HG02885 (cell line): ENCODE measurements at regions not wholly inside any gene's neighbourhood (a gene's known extent, or its start where the extent isn't known, plus 50 kb on each side); places are given as distances from the start of the nearest gene placed in this dataset.
"Not testable (repeated sequence)": the region's sequence is repeated elsewhere in the genome, so short reads cannot be mapped to it uniquely, and the experiment has no call there.

Source experiments
- ATAC-seq: cut with Tn5 transposase; IDR thresholded peaks from one replicate; pipeline ENCODE4 v1.9.1; 2021; ENCODE audit warnings: mild to moderate bottlenecking; ENCODE audit not compliant: unreplicated experiment, poor library complexity

DNA sequence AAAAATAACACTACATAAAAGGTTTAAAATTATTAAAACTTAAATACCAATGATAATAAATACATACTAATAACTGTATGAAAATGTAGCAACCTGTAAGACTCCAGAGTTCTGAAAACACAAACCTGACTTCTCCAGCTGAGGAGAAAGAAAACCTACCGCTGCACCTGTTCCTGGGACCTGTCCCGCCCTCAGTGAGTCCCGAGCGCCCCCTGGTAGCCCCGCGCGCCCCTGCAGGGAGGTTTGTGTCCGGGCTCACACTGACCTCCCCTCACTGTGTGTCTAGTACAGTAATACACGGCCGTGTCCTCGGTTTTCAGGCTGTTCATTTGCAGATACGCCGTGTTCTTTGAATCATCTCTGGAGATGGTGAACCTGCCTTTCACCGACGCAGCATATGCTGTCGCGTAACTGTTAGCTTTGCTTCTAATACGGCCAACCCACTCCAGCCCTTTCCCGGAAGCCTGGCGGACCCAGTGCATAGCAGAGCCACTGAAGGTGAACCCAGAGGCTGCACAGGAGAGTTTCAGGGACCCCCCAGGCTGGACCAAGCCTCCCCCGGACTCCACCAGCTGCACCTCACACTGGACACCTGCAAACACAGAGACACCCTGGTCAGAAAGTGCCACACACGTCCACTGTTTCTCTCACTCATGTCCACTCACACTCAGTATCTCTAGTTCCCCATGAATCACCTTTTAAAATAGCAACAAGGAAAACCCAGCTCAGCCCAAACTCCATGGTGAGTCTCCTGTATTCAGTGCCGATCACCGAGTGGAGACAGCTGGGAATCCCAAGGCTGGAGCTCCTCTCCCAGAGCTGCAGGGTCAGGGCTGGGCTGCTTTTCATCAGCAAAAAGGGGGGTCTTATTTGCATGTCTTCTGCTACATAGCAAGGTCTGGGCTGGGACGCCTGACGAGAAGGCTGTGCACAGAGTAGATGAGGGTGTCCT, 1276.3 kb downstream of the TMEM121 start:
- ATAC-seq: no peak

DNA sequence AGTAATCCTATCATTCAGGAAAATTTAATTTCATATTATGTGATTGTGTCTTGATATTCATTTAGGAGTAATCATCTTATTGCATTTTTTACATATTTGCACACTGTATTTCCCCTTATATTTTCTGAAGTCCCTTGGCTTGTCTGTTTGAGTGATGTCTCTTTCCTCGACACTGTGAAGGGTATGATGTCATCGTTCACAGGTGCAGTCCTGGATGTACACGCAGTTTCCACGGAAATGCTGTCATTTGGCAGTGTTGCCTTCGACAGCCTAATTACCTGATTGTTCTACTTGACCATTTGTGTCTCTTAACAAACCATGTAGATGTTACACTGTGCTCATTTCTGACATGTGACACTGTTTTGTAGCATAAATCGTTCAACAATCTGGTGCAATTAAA, 1277.0 kb downstream of the TMEM121 start:
- no peak for ATAC-seq

DNA sequence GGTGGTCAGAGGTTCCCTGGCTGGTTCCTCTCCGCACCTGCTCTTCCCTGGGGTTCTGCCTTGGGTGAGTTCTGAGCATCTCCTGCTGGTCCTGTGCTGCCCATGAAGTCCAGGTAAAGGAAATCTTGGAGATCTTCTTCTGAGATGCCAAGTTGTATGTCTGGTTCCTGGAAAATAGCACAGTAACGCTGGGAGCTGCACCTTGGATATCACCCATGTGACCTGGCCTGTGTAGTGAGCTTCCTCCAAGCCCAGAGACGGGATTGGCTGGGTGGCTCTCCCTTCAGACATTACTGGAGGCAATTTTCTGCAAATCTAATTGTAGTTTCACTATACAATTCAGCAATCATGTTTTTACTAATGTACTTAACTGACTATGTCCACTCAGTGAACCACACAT, 1281.1 kb downstream of the TMEM121 start:
- no peak for ATAC-seq

DNA sequence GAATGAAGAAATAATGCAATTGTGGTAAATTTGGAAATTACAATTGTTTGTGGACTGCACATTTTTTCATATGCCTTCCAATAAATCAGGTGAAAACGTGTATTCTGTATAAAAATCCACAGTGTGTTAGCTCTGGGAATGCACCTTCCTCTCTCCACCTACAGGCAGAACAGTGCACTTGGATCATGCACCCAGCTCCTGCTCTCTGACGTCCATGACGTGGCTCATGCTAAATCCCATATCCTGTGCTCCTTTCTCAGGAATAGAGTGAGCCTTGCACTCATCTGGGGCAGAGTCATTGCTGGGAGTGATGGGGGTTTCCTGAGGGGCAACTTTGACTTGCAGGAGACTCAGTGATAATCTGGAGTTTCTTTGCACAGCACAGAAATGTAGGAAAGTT, 1282.1 kb downstream of the TMEM121 start:
- ATAC-seq: no peak

DNA sequence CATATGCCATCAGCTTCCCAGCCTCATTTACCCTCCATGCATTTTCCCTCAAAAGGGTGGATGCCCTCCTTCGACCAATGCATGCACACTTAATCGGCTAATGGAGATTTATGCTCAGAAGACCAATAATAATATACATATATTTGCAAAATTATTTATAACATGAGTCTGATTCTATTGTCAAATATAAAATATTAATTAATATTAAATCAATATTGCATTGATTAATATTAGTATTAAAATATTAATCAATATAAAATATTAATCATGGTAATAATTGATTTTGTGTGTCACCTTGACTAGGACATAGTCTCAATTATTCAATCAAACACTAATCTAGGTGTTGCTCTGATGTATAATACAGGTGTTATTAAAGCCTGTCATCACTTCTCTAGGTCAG, 1282.5 kb downstream of the TMEM121 start:
- ATAC-seq: no peak

DNA sequence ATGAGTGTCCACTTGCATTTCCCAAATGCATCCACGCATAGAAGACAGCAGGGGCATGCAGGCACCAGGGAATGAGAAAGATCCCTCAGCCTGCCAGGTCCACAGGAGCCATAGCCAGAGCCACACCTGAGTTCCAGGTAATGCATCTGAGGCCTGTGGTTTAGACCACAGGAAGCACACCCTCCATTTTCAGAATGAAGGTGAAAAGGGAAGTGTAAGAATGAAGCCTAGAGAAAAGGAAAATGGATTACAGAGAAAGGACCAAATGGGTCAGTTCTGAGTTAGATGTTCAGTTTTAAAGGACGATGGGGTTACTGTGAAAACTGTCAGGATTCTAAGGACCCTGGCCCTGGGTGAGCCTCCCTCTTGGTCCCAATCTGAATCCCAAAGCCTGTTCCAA, 1283.2 kb downstream of the TMEM121 start:
- ATAC-seq: no peak

DNA sequence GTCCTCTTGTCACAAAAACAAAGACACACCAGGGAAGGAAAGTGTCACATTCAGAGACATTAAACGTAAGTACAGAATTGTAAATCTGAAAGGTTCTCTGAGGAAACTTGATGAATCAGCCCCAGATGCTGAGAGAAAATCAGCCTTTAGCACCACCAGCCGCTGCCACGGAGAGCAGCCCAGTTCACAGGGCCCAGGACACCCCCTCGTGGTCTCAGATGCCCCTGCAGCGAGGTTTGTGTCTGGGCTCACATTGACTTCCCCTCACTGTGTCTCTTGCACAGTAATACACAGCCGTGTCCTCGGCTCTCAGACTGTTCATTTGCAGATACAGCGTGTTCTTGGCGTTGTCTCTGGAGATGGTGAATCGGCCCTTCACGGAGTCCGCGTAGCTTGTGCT, 1283.8 kb downstream of the TMEM121 start:
- not testable (repeated sequence) for ATAC-seq

DNA sequence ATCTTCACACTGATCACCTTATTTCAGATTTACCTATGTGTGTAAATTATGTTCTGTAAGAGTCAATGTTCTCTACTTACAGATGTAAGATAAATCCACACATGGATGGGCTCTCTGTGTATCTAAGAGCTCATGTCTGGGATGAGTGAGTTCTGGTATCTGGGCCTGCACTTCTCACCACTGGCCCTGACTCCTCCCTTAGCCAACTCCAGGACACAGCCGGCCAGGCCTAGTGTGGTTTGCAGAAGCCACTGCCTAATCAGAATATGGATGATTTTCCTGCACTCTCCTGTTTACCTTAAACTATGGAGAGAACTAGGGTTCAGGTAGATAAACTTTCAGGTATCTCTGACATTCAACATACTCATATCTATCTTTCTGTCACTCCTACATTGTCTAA, 1284.8 kb downstream of the TMEM121 start:
- no peak for ATAC-seq

DNA sequence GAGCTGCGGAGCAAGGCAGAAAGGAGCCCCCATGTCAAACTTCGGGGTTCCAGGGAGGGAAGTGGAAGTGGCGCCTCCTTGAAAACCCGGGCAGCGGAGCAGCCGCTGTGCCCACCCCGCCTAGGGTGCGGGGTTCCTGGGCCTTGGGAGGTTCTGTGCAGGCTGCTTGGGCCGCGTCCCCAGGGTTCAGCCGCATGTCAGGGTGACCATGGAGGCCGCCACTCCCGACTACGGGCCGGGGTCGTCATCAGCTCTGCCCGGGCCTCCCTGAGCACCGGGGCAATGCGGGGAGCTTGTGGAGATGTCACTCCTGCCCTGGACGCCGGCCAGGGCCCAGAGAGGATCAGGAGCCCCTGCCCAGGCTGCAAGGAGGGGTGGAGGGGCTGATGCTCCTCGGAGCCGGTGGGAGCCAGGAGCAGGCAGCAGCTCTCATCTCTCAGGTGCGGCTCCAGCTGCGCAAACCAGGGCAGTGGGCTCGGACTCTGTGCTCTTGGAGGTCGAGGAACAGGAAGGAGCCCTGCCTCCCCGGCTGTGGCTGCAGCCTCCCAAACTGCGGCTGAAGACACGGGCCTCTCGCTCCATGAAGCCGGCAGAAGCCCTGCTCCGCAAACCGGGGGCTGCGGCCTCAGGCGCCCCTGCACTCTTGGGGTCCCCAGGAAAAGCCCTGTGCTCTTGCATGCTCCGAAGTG, 1286.5 kb downstream of the TMEM121 start:
- no peak for ATAC-seq

DNA sequence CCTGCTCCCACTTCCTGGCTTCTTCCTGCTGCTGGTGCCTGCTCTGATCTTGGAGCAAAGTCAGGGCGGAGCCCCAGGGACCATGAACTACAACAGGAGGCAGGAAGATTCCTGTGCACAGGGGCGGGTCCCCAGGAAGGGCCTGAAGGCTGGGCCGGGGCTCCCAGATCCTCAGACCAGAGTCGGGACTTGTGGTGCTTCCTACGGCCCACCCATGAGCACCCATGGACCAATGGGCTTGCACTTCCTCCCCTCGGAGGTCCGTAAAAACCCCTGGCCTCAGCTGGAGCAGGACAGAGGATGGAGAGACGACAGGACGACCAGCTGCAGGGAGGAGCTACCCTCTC, 1287.1 kb downstream of the TMEM121 start:
- no peak for ATAC-seq

DNA sequence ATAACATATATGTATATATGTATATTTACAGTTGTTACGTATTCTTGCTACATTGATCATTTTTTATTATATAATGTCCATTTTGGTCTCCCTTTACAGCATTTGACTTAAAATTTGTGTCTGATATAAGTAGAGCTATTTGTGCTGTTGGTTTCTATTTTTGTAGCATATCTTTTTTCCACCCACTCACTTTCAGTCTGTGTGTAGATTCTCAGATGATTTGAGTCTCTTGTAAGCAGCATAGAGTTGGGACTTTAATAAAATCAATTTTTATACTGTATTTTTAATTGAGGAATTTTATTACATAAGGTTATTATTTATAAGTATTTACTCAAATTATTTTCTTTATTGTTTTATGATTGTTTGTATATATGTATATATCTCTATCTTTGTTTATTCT, 1293.7 kb downstream of the TMEM121 start:
- ATAC-seq: no peak

DNA sequence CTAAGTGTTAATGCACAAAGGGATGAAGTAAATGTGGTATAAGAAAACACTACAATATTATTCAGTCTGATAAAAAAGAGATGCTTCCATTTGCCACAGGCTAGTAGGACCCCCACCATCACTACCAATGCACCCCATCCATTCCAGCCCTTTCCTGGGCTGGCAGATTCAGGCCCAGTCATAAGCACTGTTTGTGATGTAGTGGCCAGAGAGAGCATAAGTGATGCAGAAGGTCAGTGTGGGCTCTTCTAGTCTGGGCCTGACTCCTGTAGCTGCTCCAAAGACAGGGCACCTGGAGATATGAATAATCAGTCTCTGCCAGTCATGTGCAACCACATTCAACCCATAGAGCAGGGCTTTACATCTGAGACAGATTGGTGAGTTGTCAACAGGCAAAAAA, 1294.7 kb downstream of the TMEM121 start:
- no peak for ATAC-seq

DNA sequence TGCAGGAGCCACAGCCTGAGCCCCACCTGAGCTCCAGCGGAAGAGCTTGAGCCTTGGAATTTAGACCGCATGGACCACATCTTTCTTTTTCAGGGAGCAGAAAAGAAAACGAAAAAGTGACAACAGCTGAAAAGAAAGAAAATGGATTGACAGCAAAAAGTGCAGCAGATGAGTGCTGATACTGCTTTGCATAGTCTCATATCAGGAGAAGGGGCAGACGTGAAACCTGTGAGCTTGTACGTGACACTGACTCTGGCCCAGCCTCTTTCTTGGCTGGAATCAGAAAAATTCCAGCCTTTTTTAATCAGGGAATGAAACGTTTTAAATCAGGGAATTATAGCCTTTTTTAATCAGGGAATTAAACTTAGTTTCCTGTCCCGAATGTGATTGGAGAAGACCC, 1296.5 kb downstream of the TMEM121 start:
- no peak for ATAC-seq

DNA sequence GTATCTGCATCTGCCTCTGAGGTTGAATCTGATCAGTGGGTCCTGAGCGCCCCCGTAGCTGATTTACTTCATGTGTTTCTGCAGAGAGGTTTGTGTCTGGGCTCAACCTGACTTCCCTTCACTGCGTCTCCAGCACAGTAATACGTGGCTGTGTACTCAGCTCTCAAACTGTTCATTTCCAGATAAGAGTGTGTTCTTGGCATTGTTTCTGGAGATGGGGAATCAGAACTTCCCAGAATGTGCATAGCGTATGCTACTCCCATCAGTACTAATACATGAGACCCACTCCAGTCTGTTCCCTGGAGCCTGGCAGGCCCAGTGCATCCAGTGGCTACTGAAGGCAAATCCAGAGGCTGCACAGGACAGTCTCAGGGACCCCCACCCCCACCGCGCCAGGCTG, 1297.2 kb downstream of the TMEM121 start:
- no peak for ATAC-seq

DNA sequence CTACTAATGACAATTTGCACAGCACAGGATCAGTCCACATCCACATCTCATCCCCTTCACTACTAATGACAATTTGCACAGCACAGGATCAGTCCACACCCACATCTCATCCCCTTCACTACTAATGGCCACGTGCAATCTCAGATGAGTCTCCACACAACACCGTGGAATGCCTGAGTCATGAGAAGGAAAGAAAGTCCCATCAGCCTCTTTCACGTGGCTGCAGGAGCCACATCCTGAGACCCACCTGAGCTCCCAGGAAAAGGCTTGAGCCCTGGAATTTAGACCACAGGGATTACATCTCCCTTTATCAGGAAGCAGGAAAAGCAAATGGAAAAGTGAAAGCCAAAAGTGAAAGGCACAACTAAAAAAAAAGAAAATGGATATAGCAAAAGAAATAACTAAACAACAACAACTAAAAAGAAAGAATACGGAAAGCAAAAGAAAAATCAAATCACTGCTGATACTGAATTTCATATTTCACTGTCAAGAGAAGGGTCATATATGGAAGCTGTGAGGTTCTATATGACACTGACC, 1300.5 kb downstream of the TMEM121 start:
- ATAC-seq: no peak

DNA sequence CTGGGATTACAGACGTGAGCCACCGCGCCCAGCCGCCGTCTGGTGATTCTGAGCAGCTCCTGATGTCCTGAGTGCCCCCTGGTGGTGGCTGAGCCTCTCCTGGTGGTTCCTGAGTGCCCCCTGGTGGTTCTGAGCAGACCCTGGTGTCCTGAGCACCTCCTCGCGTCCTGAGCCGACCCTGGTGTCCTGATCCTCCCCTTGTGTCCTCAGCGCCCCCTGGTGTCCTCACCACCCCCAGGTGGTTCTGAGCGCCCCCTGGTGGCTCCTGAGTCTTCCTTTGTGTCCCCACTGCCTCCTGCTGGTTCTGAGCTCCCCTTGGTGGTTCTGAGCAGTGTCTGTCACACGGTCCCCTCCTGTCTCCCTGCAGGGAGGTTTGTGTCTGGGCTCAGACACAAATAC, 1304.9 kb downstream of the TMEM121 start:
- ATAC-seq: peak; percentile 82

DNA sequence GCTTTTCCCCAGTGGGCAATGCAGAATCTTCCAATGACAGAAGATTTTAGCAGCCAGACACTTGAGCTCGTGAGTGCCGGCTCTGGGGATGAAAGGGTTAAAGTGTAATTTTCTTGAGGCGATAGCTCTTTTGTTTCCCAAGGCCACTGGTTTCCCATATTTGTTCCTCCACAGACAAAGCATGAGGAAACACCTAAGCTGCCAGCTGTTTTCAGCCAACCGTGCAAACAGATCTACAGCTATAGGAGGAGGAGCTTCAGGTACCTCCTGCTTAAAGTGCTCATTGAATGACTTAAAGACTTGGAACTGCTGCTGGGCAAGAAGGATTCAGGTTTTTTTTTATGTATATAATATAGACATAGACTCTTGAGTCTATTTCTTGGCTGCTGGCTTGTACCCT, 1311.5 kb downstream of the TMEM121 start:
- ATAC-seq: no peak

DNA sequence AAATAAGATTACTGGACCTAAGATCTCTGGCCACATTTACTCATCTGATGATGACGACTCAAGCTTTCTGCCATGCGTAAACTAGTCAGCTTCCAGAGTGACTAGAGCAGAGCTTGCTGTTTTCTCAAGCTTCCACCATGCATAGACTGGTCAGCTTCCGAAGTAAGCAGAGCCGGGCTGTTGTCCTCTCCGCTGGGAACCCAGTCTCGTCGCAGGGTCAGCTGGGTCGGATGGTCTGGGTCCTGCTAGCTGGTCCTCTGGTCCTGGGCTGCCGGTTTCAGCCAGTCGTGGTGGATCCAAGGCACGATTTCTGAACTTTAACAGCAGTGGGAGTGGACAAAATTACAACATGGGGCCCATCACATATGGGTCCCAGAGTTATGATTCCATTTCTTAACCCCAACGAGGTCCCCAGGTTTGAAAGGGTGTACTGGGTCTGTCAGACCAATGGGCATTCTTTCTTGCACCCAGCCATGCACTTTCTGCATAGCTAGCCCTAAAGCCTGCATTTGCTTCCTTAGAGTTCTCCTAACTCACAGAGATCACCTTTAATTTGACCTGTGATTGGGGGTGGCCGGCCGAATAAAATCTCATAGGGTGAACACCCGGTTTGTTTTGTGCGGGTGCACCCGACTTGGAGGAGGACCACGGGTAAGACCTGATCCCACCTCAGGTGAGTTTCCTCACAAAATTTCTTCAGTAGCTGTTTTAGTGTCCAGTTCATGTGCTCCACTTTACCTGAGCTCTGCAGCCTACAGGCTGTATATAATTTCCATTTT, 1312.8 kb downstream of the TMEM121 start:
- no peak for ATAC-seq

DNA sequence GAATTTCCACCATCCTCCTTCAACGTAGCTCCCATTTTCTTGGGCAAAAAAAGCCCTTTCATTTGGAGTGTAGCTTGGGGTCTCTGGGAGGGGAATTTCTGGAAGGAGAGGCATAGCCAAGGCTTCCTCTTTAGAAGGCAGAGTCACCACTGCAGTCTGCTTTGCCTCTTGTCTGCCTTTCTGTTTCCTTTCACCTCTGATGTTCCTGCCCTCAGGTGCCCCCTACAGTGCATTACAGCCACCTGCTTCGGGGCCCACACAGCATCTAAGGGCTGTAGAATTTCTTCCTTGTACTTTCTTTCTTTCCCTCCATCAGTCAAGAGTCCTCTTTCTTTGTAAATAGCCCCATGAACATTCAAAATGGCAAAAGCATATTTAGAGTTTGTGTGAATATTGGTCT, 1313.9 kb downstream of the TMEM121 start:
- no peak for ATAC-seq

DNA sequence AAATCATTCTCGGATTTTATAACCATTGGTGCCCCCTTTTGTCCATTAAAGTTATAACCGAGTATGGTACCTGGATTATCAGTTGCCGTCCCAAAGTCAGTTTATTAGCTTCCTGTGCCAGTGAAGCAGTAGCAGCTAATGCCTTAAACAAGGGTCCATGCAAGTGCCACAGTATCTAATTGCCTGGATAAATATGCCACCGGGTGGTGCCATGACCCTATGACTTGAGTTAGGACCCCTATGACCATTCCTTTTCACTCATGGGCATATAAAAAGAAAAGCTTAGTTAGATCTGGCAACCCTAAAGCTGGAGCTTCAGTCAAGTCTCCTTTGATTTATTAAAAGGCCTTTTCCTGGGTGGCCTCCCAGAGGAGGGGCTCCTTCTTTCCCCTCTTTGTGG, 1314.6 kb downstream of the TMEM121 start:
- ATAC-seq: no peak

DNA sequence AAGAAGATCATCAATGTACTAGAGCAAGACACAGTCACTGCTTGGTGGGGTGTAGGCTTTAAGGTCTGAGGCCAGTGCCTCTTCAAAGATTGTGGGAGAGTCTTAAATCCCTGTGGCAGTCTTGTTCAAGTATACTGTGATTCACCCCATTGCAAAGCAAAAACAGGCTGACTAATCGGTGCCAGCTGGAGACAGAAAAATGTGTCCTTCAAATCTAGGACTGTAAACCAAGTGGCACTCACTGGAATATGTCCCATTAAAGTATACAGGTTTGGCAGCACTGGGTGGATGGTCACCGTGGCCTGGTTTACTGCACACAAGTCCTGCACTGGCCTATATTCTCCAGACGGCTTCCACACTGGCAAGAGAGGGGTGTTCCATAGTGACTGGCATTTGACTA, 1315.3 kb downstream of the TMEM121 start:
- ATAC-seq: no peak
